Fibroblast of mammary gland (primary cell): ENCODE measurements at regions not wholly inside any gene's neighbourhood (a gene's known extent, or its start where the extent isn't known, plus 50 kb on each side); places are given as distances from the start of the nearest gene placed in this dataset.

Source experiments
- DNase-seq: peaks from one replicate; pipeline ENCODE4 v3.0.0-alpha.2; 2010; ENCODE audit warnings: low read depth
- H3K4me3 ChIP-seq: 2 replicates; pipeline ENCODE4 v1.5.1; 2011; ENCODE audit warnings: low read depth, mild to moderate bottlenecking, low read length, moderate library complexity; ENCODE audit not compliant: control insufficient read depth
- CTCF ChIP-seq: conservative IDR thresholded peaks from 2 replicates; pipeline ENCODE4 v1.5.1; 2011; ENCODE audit warnings: low read depth, low read length, inconsistent platforms; ENCODE audit not compliant: control insufficient read depth, insufficient read depth

DNA sequence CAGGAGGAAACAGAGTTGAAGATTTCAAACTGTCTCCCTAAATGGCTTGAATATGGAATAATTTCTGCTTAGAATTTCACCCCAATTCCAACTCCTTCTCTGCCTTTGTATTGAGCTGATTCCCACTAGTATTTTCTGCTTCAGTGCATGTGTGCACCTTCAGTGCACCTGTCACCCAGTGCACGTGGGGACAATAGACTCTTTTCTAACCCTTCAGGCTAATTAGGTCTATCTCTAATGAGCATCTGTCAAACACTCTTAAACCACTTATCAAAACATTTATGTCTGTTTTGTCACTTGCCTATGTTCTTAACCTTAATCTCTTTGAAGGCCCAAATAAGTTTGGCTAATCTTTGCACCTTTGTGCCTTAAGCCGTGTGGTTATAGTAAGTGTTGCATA, 232.0 kb upstream of the NETO1 start:
- DNase-seq, result no peak
- no peak overlapping the region for H3K4me3 ChIP-seq
- TF ChIP-seq CTCF, result no peak

- H3K4me3 ChIP-seq, result no peak overlapping the region
- DNase-seq, result no peak
- no peak for TF ChIP-seq CTCF
Measured at GRCh38 chr18:73093687-73094250, 226.0 kb upstream of the NETO1 start.

DNA sequence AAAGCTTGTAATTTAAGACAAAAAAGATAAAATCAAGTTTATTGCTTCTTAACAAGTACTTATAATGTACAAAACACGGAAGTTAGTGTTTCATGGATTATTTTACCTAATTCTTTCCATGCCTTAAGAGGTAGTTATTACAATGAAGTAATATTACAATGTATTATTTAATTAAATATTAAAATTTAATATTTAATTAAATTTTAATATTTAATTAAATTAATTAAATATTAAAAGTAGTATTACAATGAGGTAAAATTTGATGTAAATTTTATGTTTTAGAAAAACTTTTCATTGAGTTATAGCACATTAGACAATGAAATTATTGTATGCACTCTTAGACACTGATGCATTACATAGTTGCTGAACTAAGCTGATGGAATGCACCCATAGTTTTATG, 220.7 kb upstream of the NETO1 start:
- no peak for TF ChIP-seq CTCF
- no peak for DNase-seq
- no peak overlapping the region for H3K4me3 ChIP-seq

DNA sequence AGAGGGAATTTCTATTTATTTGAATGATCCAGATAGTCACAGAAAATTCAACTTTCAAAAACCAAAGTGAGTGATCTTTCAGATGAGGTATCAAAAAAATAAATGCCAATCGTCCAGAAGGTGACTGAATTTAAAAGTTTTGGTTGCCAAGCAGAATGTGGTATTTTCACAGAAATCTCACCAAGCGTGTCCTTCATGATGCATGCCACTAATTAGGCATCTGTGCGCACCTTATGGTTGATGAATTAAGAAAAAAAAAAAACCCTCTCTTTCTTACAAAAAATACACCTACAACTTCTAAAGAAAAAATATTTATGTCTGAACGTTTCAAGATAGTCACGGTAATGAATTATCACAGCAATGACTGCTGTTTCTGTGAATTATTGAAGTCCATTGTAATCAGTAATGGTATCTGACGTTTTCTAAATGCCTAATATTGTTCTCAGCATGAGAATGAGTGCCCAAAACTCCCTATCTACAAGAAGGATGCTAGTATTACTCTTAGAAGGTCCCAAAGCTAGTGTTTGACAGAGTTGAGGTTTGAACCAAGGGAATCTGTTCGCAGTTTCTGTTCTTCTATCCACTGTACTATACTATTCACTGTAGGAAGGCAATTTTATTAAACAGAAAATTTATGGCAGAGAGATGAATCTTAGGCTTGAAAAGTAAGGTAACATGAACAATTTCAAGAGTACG, 219.6 kb upstream of the NETO1 start:
- no peak for TF ChIP-seq CTCF
- DNase-seq, result no peak
- H3K4me3 ChIP-seq, result no peak overlapping the region

- TF ChIP-seq CTCF, result no peak
- H3K4me3 ChIP-seq, result no peak overlapping the region
Measured at GRCh38 chr18:73079920-73080319, 212.1 kb upstream of the NETO1 start.

DNA sequence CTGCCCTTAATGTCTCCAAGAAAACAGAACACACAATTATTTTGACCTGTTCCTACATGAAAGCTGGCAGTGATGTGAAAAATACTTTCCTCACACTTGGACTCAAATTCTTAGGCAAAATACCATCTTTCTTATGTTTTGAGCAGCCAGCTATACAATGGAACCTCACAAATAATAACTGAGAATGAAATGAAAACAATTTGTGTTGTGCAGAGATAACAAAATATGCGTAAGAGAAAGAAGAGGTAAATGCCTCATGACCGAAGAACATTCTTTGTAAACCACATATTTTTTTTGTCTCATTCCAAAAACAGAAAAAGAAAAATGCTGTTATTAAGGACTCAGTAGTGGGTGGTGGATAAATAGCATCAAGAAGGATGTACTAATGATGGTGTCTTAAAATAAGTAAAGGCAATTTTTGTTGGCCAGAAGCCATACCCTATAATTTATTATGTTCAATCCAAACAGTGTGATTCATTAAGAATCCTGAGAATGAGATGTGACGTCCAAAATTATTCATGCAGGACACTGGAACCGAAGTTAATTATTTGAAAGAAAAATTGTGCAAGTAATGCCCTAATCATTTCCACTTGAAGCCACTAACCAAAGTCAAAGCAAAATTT, 193.0 kb upstream of the NETO1 start:
- no peak for TF ChIP-seq CTCF
- no peak overlapping the region for H3K4me3 ChIP-seq
- peak; percentile 44 for DNase-seq

More at GRCh38 chr18:73079920-73080319, 212.1 kb upstream of the NETO1 start:
- no peak for DNase-seq

- H3K4me3 ChIP-seq, result no peak overlapping the region
- no peak for DNase-seq
- no peak for TF ChIP-seq CTCF
Measured at GRCh38 chr18:73059280-73059679, 191.5 kb upstream of the NETO1 start.
